Transverse colon (tissue), 4 donors: ENCODE measurements at regions not wholly inside any gene's neighbourhood (a gene's known extent, or its start where the extent isn't known, plus 50 kb on each side); places are given as distances from the start of the nearest gene placed in this dataset.

Experiments
- DNase-seq: peaks from one replicate; pipeline ENCODE4 v3.0.0-alpha.2; 2019
- H3K27ac ChIP-seq, 4 donors: fragments of 200-600 bp; sonication (generic); 2 replicates each; pipeline ENCODE4 v1.5.1; 2016 to 2018; ENCODE audit warnings: inconsistent platforms in 4 of 4
- H3K27me3 ChIP-seq: fragments of 200-600 bp; sonication (generic); 2 replicates; pipeline ENCODE4 v1.5.1; 2017; ENCODE audit warnings: inconsistent platforms
- H3K36me3 ChIP-seq, 4 donors: fragments of 200-600 bp; sonication (generic); 2 replicates each; pipeline ENCODE4 v1.5.1; 2017 to 2019; ENCODE audit warnings: inconsistent platforms in 4 of 4
- H3K4me1 ChIP-seq, 4 donors: fragments of 200-600 bp; sonication (generic); 2 replicates each; pipeline ENCODE4 v1.5.1; 2017 to 2020; ENCODE audit warnings: inconsistent platforms in 4 of 4
- H3K4me3 ChIP-seq, 4 donors: fragments of 200-600 bp; sonication (generic); 1 replicate in 1 of 4; 2 replicates in 3 of 4; pipeline versions ENCODE4 v1.5.1 to v1.6.1; 2017 to 2019; ENCODE audit warnings: inconsistent platforms in 4 of 4
- H3K9me3 ChIP-seq, 2 donors: fragments of 200-600 bp; sonication (generic); 2 replicates each; pipeline ENCODE4 v1.5.1; 2017 to 2019; ENCODE audit warnings: inconsistent platforms in 2 of 2
- CTCF ChIP-seq, 5 experiments: fragments of 200-600 bp in 3 of 5; fragments of 450-650 bp in 2 of 5; sonication (generic) in 3 of 5; IDR thresholded peaks; 1 replicate in 2 of 5; 2 replicates in 3 of 5; pipeline ENCODE4 v1.5.1; 2016 to 2017; ENCODE audit warnings: antibody characterized with exemption in 5 of 5, inconsistent platforms in 3 of 5, mild to moderate bottlenecking in 2 of 5, moderate library complexity in 1 of 5
- EP300 ChIP-seq: sonication (generic); formaldehyde crosslinking; IDR thresholded peaks from one replicate; pipeline ENCODE4 v1.6.1; 2017; ENCODE audit warnings: antibody characterized with exemption, low read depth
- POLR2A ChIP-seq: fragments of 450-650 bp; IDR thresholded peaks from one replicate; pipeline ENCODE4 v1.6.1; 2016; ENCODE audit warnings: antibody characterized with exemption, mild to moderate bottlenecking, moderate library complexity
- POLR2AphosphoS5 ChIP-seq, 3 donors: sonication (generic); formaldehyde crosslinking; IDR thresholded peaks; one replicate each; pipeline ENCODE4 v1.6.1; 2016; ENCODE audit warnings: antibody characterized with exemption in 3 of 3
- WGBS, 2 donors: methylation state at CpG; one replicate each; pipeline ENCODE4 v1.1.5; 2018; ENCODE audit warnings: low coverage in 1 of 2; 5-methylcytosine and 5-hydroxymethylcytosine counted together
- in situ Hi-C, 4 donors: fragments of 200-750 bp; cut with MboI; loops; one replicate each; pipeline versions ENCODE4 v1.15.0 to v1.15.1; 2017; ENCODE audit warnings: low sequenced_read_pairs in 3 of 4, low pct_ligation_motif_present in 1 of 4, low pct_unique_long_range_greater_than_20kb in 1 of 4
- intact Hi-C: fragments of 100-400 bp; cut with DNase I; formaldehyde crosslinking; loops from one replicate; pipeline ENCODE4 v1.15.1; 2023; ENCODE audit warnings: low total_unique reads

- no peaks in the 10 kb centered on the region for H3K36me3 ChIP-seq
- no peak overlapping the region for H3K4me3 ChIP-seq
- H3K4me1 ChIP-seq: no peaks in the 10 kb centered on the region
- no peaks in the 10 kb centered on the region for H3K27me3 ChIP-seq
- no peaks in the 10 kb centered on the region for H3K9me3 ChIP-seq
- intact Hi-C loops: no loop called here
- no peak for TF ChIP-seq CTCF (IDR thresholded peaks at IDR 0.05)
- no peak for TF ChIP-seq EP300
- no peak for TF ChIP-seq POLR2AphosphoS5 (IDR thresholded peaks at IDR 0.05)
- no peak for TF ChIP-seq POLR2A
- no peak overlapping the region for H3K27ac ChIP-seq
- no peak for DNase-seq
- in situ Hi-C loops: no loop called here
Measured at GRCh38 chrX:5656544-5656943, 572.1 kb downstream of the NLGN4X start.

GRCh38 chrX:5650904-5651303 is 577.8 kb downstream of the NLGN4X start:
- Histone ChIP-seq H3K36me3 (no peaks in the 10 kb centered on the region), H3K27ac (no peak overlapping the region), H3K27me3 (no peaks in the 10 kb centered on the region), H3K4me1 (no peaks in the 10 kb centered on the region), H3K9me3 (no peaks in the 10 kb centered on the region), H3K4me3 (no peak overlapping the region)
- intact Hi-C loops (no loop called here), in situ Hi-C loops (no loop called here)
- no peak for DNase-seq
- WGBS, 2 donors: 61% methylated on average over 3 of the region's 3 CpGs; no CpG with 5 or more reads in 1 of the 2 donors
- TF ChIP-seq CTCF (IDR thresholded peaks at IDR 0.05): no peak
- TF ChIP-seq POLR2A: no peak
- no peak for TF ChIP-seq POLR2AphosphoS5 (IDR thresholded peaks at IDR 0.05)
- no peak for TF ChIP-seq EP300

DNA sequence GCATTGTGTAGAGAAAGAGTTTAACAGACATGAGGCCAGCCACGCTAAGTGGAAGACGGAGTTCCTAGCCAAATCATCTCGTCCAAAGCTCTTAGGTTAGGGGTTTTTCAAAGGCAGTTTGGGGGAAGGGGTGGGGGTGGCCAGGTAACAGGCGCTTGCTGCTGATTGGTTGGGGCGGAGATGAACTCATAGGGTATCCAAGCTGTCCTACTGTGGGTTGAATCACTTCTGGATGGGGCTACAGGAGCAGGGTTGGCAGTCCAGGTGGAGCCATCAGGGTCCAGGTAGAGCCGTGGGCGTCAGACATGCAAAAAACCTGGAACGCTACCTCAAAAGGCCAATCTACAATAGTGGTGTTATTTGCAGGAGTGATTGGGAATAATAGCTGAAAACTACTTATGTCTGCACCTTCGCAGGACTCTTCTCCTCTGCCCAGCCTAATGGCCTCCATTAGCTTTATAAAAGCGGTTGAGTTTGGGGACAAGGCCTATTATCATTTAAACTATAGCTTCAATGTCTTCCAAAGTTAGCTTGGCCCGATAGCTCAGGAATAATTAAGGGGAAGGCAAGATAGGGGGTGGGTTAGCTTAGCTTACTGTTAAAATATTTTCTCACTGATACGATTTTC is 579.6 kb downstream of the NLGN4X start:
- H3K4me3 ChIP-seq: no peak overlapping the region
- no peaks in the 10 kb centered on the region for H3K4me1 ChIP-seq
- no peaks in the 10 kb centered on the region for H3K27me3 ChIP-seq
- 77% methylated on average over 12 of the region's 12 CpGs; no CpG with 5 or more reads in 1 of the 2 donors for whole genome bisulfite sequencing, 2 donors
- no peak for DNase-seq
- H3K9me3 ChIP-seq: no peaks in the 10 kb centered on the region
- no peak for TF ChIP-seq CTCF (IDR thresholded peaks at IDR 0.05)
- H3K27ac ChIP-seq: no peak overlapping the region
- in situ Hi-C loops (no loop called here), intact Hi-C loops (no loop called here)
- no peaks in the 10 kb centered on the region for H3K36me3 ChIP-seq

DNA sequence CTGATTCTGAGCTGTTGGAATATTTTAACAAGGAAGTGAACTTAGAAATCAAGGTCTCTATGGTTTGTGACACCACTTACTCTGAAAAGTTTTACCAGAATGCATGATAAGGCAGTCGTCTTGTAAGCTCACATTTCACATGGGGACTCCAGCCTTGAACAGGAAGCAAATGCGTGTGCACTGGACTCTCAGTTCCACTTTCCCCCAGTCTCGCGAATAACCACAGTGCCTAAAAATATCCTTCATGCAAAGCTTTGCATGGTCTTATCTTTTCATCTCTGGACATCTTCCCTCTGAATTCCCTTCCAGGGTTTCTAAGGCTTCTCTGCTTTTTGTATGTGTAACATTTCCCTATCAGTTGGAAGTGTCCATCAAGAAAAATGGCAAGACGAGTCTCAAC is 581.8 kb downstream of the NLGN4X start:
- in situ Hi-C loops: no loop called here
- Histone ChIP-seq H3K27ac (no peak overlapping the region), H3K9me3 (no peaks in the 10 kb centered on the region), H3K36me3 (no peaks in the 10 kb centered on the region), H3K27me3 (no peaks in the 10 kb centered on the region), H3K4me3 (no peak overlapping the region), H3K4me1 (no peaks in the 10 kb centered on the region)
- DNase-seq: peak; percentile 16
- TF ChIP-seq EP300 (no peak), POLR2A (no peak), CTCF (IDR thresholded peaks at IDR 0.05) (no peak), POLR2AphosphoS5 (IDR thresholded peaks at IDR 0.05) (no peak)
- intact Hi-C loops: no loop called here
- WGBS, 2 donors: 64 to 69% methylated on average over 3 to 5 of the region's 5 CpGs
